Esophagus squamous epithelium (tissue), 4 donors: ENCODE measurements at regions not wholly inside any gene's neighbourhood (a gene's known extent, or its start where the extent isn't known, plus 50 kb on each side); places are given as distances from the start of the nearest gene placed in this dataset.

ENCODE experiments used
- POLR2A ChIP-seq, 4 donors: fragments of 450-650 bp; IDR thresholded peaks; one replicate each; pipeline ENCODE4 v1.6.1; 2017; ENCODE audit warnings: antibody characterized with exemption in 4 of 4, mild to moderate bottlenecking in 4 of 4, moderate library complexity in 3 of 4
- TF ChIP-seq, protein P1 (sequence below), 6 experiments: fragments of 450-650 bp in 4 of 6; fragments of 200-600 bp in 2 of 6; sonication (generic) in 2 of 6; IDR thresholded peaks; one replicate each; pipeline ENCODE4 v1.5.1; 2016 to 2019; ENCODE audit warnings: antibody characterized with exemption in 6 of 6, mild to moderate bottlenecking in 4 of 6, moderate library complexity in 4 of 6

DNA sequence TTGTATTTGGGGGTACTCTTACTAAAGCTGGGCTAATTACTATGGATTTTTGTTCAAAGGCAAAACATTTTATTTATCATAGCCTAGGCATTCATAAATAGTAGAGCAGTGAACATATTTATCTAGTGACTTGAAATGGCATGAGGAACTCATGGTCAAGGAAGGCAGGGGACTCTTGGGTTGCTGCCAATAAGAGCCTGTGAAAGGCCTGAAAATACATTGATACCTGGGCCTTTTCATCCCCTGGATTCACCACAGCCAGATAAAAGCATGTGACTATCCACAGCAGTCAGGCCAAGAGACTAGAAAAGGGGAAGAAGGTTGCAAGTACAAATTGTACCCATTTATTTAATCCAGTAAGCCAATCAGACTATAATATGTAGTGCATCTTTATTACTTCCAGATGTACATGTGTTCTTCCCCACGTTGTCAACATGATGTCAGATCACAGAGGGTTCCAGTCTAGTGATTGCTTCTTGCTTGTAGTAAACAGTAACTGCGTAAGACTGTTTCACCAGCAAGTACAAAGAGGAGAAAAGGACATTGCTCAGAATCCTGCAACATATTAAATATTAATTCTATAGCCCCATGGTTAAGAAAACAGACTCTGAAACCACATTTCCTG is 409.7 kb downstream of the NOVA1 start:
- TF ChIP-seq, protein P1, sequence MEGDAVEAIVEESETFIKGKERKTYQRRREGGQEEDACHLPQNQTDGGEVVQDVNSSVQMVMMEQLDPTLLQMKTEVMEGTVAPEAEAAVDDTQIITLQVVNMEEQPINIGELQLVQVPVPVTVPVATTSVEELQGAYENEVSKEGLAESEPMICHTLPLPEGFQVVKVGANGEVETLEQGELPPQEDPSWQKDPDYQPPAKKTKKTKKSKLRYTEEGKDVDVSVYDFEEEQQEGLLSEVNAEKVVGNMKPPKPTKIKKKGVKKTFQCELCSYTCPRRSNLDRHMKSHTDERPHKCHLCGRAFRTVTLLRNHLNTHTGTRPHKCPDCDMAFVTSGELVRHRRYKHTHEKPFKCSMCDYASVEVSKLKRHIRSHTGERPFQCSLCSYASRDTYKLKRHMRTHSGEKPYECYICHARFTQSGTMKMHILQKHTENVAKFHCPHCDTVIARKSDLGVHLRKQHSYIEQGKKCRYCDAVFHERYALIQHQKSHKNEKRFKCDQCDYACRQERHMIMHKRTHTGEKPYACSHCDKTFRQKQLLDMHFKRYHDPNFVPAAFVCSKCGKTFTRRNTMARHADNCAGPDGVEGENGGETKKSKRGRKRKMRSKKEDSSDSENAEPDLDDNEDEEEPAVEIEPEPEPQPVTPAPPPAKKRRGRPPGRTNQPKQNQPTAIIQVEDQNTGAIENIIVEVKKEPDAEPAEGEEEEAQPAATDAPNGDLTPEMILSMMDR (IDR thresholded peaks at IDR 0.05), result no peak
- TF ChIP-seq POLR2A (IDR thresholded peaks at IDR 0.05), result no peak
